Upper lobe of left lung (tissue), 4 donors: ENCODE measurements at regions not wholly inside any gene's neighbourhood (a gene's known extent, or its start where the extent isn't known, plus 50 kb on each side); places are given as distances from the start of the nearest gene placed in this dataset.

ENCODE experiments used
- EP300 ChIP-seq, 4 donors: sonication (generic); formaldehyde crosslinking; IDR thresholded peaks; one replicate each; pipeline ENCODE4 v1.5.1; 2017; ENCODE audit warnings: antibody characterized with exemption in 4 of 4, control low read depth in 2 of 4
- POLR2AphosphoS5 ChIP-seq, 2 donors: sonication (generic); formaldehyde crosslinking; IDR thresholded peaks; one replicate each; pipeline ENCODE4 v1.5.1; 2017; ENCODE audit warnings: antibody characterized with exemption in 2 of 2
- TF ChIP-seq, protein P1 (sequence below), 6 experiments: fragments of 450-650 bp in 4 of 6; fragments of 200-600 bp in 2 of 6; sonication (generic) in 2 of 6; IDR thresholded peaks; one replicate each; pipeline ENCODE4 v1.5.1; 2016 to 2019; ENCODE audit warnings: antibody characterized with exemption in 6 of 6

DNA sequence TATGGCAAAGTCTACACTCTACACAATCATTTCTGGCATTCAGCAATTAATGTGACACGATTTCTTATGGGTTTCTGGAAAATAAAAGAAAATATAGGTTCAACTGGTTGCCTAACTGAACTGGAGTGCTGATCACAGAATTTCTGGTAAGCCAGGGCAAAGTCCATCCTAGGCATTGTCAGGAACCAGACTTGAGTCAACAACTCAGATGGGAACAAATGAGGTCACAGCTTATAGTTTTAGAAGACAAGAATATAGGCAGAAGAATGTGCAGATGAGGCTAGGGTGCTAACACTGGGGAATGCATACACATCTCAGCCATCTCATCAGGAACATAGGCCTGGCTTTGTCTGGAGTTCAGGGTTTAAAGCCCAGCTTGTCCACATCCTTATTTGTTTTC lies 317.2 kb upstream of the ID2 start:
- TF ChIP-seq, protein P1, sequence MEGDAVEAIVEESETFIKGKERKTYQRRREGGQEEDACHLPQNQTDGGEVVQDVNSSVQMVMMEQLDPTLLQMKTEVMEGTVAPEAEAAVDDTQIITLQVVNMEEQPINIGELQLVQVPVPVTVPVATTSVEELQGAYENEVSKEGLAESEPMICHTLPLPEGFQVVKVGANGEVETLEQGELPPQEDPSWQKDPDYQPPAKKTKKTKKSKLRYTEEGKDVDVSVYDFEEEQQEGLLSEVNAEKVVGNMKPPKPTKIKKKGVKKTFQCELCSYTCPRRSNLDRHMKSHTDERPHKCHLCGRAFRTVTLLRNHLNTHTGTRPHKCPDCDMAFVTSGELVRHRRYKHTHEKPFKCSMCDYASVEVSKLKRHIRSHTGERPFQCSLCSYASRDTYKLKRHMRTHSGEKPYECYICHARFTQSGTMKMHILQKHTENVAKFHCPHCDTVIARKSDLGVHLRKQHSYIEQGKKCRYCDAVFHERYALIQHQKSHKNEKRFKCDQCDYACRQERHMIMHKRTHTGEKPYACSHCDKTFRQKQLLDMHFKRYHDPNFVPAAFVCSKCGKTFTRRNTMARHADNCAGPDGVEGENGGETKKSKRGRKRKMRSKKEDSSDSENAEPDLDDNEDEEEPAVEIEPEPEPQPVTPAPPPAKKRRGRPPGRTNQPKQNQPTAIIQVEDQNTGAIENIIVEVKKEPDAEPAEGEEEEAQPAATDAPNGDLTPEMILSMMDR (IDR thresholded peaks at IDR 0.05): no peak
- TF ChIP-seq EP300 (IDR thresholded peaks at IDR 0.05) (no peak), POLR2AphosphoS5 (IDR thresholded peaks at IDR 0.05) (no peak)
